ENCODE measurements at regions not wholly inside any gene's neighbourhood (a gene's known extent, or its start where the extent isn't known, plus 50 kb on each side); places are given as distances from the start of the nearest gene placed in this dataset.

DNA sequence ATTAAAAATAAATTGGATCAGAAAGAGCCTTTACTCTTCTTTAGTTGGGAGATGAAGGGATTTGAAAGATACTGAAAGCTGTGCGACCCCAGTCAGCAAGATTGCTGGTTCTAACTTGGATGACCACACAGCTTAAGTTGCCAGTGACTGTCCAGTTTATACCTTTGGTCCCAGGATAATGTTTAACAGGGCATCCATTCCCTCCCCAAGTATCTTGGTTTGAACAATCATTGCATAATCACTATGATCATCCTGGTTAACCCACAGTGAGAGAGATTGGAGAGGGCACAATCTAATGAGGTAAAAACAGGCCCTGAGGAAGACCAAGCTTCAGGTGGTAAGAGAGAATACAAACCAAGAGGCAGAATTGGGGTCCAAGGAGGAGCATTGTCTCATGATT, 798.3 kb downstream of the MAFB start:
- no peak for DNase-seq

DNA sequence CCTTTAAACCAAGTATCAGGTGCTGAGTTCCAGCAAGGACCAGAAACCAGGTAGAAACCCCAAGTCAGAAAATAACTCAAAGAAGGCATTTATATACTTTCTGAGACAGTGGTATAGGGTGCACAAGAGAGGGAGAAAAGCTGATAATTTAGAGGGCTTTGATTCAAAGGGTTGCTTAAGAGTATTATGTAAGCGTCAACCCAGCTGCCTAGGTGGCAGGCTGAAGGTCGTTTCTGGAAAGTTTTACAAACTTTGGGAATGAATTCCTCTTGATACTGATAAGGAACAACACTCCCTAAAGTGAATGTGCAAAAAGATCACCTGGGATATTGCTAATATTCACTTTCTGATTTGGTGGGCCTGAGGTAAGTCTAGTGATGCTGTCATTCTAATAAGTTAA, 800.7 kb downstream of the MAFB start:
- DNase-seq, result no peak

DNA sequence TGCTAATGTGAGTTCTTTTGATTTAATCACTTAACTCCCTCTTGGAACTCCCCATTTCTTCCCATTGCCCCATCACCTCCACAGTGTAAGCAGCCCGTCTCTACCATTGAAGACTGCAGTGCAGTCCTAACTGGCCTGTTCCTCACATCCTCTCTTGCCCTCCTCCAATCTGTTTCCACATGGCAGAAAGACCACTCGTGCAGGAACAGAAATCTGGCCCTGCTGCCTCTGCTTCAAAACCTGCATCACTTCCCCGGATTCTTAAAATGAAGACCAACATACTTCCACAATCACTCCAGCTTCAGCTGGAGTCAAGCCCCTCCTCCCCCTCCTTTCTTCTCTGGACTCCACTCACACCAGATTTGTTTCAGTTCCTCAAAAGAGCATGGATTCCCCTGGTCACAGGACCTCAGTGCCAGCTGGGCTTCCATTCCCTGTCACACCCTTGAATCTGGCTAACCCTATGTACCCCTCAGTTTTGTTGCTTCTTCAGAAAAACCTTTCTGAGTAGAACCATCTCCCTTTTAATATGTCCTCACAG, 802.3 kb downstream of the MAFB start:
- DNase-seq, result no peak

DNA sequence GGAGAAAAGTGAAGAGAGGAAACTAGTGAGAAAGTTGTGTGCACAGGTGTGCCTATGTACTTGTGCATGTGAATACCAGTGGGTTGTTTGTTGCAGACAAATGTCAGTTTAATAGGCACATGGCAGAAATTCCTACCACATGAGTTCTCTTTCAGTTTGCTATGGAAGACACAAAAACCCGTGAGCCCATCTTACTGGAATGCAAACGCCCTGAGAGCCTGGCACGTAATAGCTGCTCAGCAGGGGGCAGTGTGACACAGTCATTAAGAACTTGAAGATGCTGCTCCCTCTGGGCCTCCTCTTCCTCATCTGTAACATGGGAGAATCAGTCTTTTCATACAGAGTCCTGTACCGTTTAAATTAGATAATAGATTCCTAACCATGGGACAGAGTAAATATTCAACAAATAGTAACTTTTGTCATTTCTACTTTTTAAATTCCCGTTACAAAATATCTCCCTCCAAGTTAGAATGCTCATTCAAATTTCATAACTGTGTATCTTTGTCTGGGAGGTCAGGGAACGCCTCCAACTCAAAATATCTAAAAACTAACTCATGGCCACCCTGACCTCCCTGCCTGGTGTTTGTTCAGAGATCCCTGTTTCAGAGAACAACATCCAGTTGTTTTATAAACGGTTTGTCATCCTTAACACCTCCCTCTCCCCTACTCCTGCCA, 802.9 kb downstream of the MAFB start:
- peak; percentile 14 for DNase-seq

DNA sequence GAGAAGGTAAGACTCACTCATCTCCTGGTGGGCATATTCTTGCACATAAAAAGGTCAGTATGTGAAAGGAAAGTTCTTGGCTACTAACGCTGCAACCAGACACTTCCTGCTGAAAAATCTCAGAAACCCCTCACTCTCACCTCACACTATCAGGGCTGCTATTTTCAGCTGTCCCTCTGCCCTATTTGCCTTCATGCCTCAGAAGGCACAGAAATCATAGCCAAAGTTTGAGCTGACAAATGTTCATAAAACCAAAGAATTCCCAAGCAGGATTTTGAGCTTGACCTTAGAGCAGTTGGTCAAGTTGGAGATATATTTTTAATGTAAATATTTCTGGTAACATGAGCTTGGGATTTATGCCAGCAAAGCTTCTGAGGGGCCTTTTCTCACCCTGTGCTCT, 806.2 kb downstream of the MAFB start:
- no peak for DNase-seq

DNA sequence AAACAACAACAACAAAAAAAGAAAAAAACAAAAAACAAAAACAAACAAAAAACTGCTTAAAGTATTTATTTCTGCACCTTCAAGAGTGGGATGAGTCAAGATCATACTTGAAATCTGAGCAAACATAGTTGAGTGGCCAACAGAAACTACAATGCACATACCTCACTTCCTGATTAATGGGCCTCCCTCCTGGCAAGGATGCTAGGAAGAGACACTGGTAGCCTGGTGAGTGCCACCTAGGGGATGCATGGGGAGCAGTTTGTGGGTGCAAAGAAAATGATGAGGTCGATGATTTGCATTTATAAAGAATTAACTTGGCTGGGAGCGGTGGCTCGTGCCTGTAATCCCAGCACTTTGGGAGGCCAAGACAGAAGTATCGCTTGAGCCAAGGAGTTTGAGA, 808.1 kb downstream of the MAFB start:
- DNase-seq, result peak; percentile 37

DNA sequence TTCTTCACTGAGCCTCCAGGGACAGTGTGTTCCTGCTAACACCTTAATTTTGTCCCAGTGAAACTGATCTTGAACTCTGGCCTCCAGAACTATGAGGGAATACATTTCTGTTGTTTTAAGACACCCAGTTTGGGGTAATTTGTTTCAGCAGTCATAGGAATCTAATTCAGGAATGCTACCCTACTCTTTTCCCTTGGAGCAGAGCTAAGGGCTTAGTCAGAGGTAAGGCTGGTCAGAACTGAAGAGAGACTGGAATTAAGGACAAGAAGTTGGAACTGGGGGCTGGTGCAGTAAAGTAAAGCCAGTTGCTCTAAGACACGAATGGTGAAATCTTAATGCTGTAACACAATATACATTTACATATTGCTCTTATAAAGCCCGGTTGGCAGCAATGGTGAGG, 809.7 kb downstream of the MAFB start:
- DNase-seq, result no peak

DNA sequence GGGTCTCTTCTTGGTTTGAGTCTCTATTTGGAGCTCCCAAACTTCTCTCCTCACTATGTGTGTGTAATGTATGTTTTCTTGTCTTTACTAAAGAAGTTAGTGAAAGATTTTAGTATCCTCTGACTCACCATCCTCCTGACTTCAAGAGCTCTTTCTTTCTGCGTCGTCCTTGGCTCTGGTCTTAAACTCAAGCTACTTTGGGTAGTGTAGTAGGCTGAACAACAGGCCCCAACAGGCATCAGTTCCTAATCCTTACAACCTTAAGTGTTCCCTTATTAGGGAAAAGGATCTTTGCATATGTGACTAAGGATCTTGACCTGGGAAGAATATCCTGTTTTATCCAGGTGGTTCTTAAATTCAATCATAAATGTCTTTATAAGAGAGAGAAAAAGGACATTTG, 810.2 kb downstream of the MAFB start:
- no peak for DNase-seq

DNA sequence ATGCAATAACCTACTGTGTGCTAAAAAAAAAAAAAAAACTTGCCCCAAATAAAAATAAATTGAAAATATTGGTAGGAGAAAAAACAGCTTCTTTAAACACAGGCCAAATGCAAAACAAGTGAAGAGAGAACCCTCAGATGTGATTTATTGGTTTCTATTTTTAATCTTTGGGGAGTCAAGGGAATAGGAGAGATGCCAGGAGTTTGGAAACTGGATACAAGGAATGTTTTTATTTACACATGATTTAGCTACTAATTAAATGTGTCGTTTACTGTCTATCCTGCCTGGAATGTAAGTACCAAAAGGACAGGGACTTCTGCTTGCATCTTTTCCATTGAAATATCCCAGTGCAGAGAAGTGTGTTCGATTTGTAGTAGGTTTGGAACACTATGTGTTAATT, 810.7 kb downstream of the MAFB start:
- peak; percentile 11 for DNase-seq

DNA sequence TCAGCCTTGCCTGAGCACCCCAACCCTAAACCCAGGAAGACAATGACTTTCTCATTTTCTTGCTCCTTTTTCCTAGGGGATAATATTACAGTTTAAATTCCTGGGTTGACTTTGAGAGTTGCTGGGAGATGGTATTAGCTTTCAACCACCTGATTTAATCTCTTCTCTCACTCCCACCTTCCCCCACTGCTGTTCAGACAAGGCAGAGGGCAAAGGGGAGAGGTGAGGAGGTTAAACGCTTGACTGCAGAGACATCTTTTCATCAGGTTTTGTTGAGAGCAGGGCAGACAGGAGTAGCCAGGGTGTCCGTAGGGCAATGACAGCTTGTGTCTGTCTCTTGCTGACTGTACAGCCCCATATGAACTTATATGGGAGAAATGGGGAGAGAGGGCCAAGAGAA, 811.2 kb downstream of the MAFB start:
- DNase-seq, result peak; percentile 30

DNA sequence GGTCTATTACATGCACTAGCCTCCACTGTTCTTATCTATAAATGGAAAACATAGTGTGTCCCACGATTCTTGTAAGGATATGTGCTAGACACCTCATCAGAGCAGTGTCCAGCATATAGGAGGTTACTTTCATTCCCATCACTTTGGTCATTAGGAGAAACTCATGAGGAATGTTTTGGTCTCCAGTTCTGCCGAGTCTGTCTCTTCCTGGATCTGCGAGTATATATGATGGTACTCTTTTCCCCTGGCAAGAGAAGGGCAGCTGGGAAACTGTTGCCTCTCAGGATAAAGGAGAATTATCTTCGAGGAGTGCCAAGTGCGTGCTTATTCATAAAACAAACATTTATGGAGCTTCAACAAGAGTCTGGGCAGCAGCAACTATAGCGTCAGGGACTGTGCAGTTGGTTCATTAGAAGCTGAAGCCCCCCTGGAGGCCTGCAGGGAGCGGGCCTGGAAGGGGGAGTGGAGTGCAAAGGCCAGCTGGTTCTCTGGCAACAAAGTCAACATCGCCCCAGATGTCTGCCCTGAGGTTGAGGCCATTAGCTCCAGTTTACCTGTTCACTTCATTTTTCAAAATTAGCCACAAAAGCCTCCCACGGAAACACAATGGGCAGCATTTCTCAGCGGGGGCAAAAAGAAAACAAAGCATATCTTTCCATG, 811.9 kb downstream of the MAFB start:
- DNase-seq, result peak; percentile 89

DNA sequence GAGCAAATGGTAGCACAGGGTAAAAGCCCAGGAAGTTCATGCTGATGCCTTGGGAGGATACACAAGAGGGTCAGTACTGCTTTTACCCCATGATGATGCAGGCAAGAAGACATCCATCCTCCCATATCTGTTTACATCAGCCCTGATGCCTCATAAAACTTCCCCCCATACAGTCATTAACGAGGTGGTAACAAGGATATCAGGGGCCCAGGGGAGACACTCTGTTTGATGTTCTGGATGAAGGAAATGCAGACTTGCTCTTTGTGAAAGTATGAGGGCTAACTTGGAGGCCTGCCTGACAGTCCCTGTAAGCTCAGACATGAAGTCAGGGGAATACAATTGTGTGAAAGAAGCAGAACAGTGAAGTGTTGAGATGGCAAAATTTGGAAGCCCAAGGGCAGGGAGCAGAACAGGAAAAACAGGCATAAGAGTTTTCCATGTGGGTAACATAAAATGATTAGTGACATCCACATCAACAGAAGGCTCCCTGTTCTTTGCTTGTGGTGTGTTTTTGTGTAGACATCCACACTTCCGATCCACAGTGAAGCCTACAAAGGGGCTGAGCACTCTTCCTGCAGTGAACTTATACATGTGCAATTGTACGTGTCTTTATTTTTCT, 813.4 kb downstream of the MAFB start:
- DNase-seq, result no peak

DNA sequence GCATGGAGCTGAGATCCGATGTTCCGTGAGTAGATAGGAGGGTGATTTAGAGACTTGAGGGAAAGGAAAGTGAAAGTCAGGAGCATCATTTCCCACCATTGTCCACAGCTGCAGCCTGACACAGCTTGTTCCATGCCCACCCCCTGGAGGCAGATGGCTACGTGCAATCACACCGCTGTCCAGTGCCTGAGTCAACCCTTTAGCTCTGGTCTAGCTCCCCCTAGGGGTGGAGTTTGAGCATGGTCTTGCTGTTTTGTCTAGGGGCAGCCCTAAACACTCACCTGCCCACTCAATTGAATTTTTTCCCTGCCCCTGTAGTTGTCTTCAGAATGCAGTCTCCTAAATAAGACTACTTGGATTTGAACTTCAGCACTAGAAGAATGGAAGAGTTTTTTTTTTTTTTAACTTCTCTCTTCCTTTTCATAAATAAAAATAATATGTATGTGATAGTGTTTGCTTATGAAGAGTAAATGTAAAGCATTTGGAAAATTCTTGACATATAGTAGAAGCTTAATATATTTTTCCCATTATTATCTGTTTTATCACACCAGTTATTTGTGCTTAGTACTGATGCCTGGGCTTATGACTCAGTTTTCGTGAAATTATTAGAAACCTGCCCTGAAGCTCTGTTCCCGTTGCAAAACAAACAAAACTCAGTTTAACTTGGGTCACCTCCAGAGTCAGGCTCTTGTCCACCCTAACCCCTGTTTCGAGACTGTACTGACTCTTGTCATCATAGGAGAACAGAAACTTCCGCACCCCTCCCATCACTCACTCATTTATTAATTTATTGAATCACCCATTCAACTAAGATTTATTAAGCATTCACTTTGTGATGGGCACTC, 814.8 kb downstream of the MAFB start:
- peak; percentile 83 for DNase-seq

DNA sequence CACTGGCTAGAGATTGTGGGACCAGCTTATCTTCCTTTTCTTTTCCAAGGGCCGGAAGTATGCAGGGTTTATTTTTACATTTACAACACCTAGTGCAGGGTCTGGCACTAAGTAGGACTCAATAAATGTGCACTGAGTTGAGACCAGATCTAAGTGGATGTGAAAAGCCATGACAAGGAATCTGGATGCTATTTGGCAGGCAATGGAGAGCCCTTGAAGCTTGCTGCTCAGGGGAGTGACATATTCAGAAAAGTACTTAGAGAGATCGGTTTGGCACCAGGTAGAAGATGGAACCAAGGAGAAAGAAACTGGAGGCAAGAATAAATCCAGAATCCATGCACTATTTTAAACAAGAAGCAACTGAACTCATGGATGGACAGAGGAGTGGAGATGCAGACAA, 815.8 kb downstream of the MAFB start:
- peak; percentile 45 for DNase-seq

DNA sequence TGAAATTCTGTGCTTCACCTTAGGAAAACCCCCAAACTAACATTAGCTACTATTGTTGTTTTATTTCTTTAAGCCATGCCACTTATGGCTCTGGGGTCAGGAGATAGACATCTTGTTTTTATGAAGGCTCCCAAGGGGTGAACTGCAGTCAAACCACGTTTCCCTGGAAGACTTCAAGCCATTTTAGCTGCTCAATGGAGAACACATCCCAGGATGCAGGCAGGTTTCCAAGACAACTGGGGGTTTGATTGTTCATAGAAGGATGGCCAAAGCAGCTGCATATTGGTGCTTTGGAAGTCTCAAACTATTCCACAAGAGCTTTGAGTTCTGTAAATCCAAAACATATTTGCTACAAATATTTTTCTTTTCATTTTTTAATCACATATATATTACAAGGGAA, 818.0 kb downstream of the MAFB start:
- no peak for DNase-seq

DNA sequence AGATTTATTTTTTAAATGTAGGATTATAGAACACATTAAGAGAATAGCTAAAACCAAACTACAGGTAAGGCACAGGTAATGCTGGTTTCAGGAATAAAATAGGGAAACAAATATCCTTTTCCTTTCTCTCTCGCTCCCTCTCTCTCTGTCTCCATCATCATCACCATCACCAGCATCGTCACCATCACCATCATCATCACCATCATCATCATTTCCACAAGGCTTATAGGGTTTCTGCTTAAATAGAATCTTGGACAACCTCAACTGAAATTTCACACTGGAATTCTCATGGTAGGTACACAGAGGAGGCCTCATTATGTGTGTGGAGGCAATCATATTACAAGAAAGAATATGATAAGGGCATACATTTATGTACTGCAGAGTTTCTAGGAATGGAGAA, 823.6 kb downstream of the MAFB start:
- no peak for DNase-seq

DNA sequence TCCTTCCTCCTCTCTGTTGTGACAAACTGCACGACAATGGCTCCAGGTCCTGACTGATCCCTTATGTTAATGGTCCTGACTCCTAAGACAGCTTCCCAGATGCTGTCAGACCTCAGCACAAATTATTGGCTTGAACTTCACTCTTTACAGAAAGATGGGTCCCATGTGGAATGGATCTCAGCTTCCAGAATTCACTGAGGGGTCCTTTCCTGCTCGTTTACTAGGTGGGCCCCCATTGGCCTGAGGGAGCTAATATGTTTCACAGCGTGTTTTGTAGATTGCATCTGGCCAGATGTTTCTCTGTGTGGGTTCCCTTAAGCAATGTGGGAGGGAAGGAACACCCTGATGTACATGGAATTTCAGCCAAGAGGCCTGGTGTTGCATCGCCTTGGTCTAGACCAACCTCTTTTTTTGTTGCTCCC, 826.6 kb downstream of the MAFB start:
- DNase-seq, result no peak

DNA sequence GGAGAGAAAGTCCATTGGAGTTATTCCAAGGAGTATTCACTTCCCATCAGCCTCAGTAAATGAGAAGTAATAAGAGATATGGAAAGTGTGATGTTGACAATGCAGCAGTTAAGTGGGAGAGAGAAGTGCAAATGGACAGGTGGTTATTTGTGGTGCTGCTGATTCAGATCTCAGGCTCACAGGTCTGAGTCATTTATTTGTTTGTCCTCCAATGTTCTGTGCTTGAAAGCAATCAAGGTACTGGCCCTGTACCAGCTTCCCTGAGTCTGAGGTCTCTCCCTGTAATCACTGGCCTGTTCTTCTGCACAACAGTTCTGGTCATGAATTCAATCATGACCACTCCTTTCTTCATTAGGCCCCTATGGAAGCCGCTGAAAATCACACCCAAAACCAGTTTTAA, 827.7 kb downstream of the MAFB start:
- DNase-seq, result peak; percentile 89

DNA sequence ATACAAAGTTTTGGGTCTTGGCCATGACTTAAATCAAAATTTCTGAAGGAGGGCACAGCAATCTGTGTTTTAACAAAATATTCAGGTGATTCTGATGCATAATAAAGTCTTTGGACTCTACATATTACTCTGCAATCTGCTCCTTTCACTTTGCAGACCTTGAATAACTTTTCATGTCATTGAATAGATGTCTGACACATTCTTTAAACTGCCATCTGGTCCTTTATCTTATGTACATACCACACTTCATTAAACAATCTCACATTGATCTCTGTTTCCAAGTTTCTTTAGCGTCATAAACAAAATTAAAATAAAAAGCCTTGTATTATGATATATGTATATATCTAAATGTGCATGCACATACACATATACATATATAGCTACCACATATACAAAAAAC, 831.2 kb downstream of the MAFB start:
- DNase-seq, result no peak

DNA sequence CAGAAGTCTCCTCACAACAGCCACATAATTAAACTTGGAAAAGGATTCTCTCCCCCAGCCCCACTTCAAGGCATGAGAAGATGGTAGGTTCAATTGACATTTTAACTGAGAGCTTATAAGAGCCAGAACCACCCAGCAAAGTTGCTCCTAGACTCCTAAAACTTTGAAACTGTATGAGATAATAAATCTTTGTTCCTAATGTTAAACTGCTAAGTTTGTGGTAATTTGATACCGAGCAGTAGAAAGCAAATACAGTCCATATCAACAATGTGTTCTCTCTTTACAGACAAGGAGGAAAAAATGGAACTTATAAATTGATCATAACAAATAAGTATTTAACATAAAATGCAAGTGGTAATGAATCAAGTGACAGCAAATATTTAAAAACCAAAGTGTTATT, 831.8 kb downstream of the MAFB start:
- DNase-seq, result no peak

DNA sequence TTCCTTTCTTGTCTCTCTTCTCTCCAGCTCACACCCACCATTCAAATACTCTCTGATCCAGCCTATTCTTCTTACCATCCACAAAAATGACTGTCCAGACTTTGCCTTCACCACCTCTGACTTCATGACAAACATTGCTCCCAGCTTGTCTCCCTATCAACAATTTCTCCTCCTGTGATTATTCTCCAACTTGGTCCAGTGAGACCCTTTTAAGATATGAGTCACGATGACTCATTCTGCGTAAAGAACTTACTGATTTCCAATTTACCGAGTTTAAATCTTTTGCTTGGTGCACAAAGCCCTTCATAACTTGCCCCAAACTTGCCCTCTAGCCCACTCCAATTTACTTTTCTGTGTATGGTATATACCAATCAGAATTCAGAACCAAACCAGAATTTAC, 833.2 kb downstream of the MAFB start:
- DNase-seq, result no peak

DNA sequence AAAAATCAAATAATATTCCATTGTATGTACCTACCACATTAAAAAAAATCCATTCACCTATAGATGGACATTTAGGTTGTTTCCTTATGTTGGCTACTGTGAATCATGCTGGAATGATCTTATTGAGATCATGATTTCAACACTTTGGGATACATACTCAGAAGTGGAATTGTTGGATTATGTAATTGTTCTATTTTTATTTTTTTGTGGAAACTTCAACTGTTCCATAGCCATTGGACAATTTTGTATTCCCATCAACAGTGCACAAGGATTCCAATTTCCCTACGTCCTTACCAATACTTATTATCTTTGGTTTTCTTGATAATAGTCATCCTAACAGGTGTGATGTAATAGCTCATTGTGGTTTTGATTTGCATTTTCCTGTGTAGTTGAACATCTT, 834.0 kb downstream of the MAFB start:
- no peak for DNase-seq

DNA sequence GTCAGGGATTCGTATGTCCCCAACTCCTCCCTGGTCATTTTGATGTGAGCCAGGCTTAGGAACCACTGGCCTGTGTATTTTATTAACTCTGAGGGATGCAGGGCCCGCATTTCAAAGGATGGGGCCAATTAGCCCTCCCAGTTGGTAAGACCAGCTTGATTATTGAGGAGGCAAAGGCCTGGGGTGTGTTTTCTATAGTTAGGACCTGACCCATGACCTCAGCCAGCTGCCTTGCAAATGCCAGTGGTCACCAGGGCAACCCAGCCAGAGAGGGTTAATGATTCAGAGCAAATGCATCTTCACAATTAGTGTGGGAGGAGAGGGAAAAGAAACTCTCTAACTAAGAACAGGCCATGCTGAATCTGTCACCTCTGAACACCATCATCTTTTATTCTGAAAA, 835.4 kb downstream of the MAFB start:
- DNase-seq, result no peak
